Liver (tissue), 8 donors: ENCODE measurements at regions not wholly inside any gene's neighbourhood (a gene's known extent, or its start where the extent isn't known, plus 50 kb on each side); places are given as distances from the start of the nearest gene placed in this dataset.
"Not testable (repeated sequence)": the region's sequence is repeated elsewhere in the genome, so short reads cannot be mapped to it uniquely, and the experiment has no call there.

Experiments used
- DNase-seq: peaks from one replicate; pipeline ENCODE4 v3.0.0-alpha.2; 2017; ENCODE audit warnings: low spot score
- H3K27ac ChIP-seq, 2 donors: one replicate each; pipeline ENCODE4 v1.7.0; 2013; ENCODE audit warnings: inconsistent platforms in 2 of 2, low read length in 2 of 2, control low read depth in 1 of 2, low read depth in 1 of 2, mild to moderate bottlenecking in 1 of 2
- H3K27me3 ChIP-seq, 4 donors: one replicate each; pipeline versions ENCODE4 v1.6.1 to v1.7.0; 2013; ENCODE audit warnings: low read length in 3 of 4, inconsistent platforms in 1 of 4, mild to moderate bottlenecking in 1 of 4, moderate library complexity in 1 of 4; ENCODE audit not compliant: control insufficient read depth in 4 of 4, insufficient read depth in 4 of 4
- H3K36me3 ChIP-seq, 4 donors: one replicate each; pipeline versions ENCODE4 v1.6.1 to v1.7.0; 2013; ENCODE audit warnings: low read length in 3 of 4, mild to moderate bottlenecking in 3 of 4, low read depth in 1 of 4, moderate library complexity in 1 of 4; ENCODE audit not compliant: control insufficient read depth in 4 of 4, insufficient read depth in 3 of 4
- H3K4me1 ChIP-seq, 4 donors: one replicate each; pipeline versions ENCODE4 v1.6.1 to v1.7.0; 2013; ENCODE audit warnings: low read length in 3 of 4, mild to moderate bottlenecking in 3 of 4, moderate library complexity in 1 of 4; ENCODE audit not compliant: control insufficient read depth in 4 of 4, insufficient read depth in 4 of 4
- H3K4me3 ChIP-seq, 3 donors: one replicate each; pipeline versions ENCODE4 v1.6.1 to v1.7.0; 2013; ENCODE audit warnings: low read length in 3 of 3, control low read depth in 1 of 3, low read depth in 1 of 3, mild to moderate bottlenecking in 1 of 3
- H3K9ac ChIP-seq, 2 donors: one replicate each; pipeline ENCODE4 v1.7.0; 2013; ENCODE audit warnings: low read length in 2 of 2, mild to moderate bottlenecking in 2 of 2, moderate library complexity in 2 of 2, control low read depth in 1 of 2, low read depth in 1 of 2
- H3K9me3 ChIP-seq, 4 donors: one replicate each; pipeline versions ENCODE4 v1.6.1 to v1.7.0; 2013; ENCODE audit warnings: low read length in 3 of 4; ENCODE audit not compliant: control insufficient read depth in 4 of 4
- ATF3 ChIP-seq: IDR thresholded peaks from 2 replicates; pipeline ENCODE4 v1.6.1; 2016; ENCODE audit warnings: antibody characterized with exemption
- EGR1 ChIP-seq, 2 donors: IDR thresholded peaks; 2 replicates each; pipeline ENCODE4 v1.6.1; 2016 to 2018; ENCODE audit warnings: antibody characterized with exemption in 2 of 2, low read depth in 2 of 2
- FOXA1 ChIP-seq: IDR thresholded peaks from 2 replicates; pipeline ENCODE4 v1.6.1; 2016; ENCODE audit warnings: antibody characterized with exemption
- FOXA2 ChIP-seq: IDR thresholded peaks from 2 replicates; pipeline ENCODE4 v1.6.1; 2016; ENCODE audit warnings: antibody characterized with exemption
- GABPA ChIP-seq, 2 donors: IDR thresholded peaks in 1 of 2; conservative IDR thresholded peaks in 1 of 2; 2 replicates each; pipeline ENCODE4 v1.6.1; 2016; ENCODE audit warnings: antibody characterized with exemption in 2 of 2, mild to moderate bottlenecking in 1 of 2, moderate library complexity in 1 of 2
- HNF4A ChIP-seq, 2 donors: conservative IDR thresholded peaks; 2 replicates each; pipeline ENCODE4 v1.6.1; 2016; ENCODE audit warnings: antibody characterized with exemption in 2 of 2, mild to moderate bottlenecking in 2 of 2
- HNF4G ChIP-seq: IDR thresholded peaks from 2 replicates; pipeline ENCODE4 v1.6.1; 2016; ENCODE audit warnings: antibody characterized with exemption
- JUND ChIP-seq, 2 donors: IDR thresholded peaks; 2 replicates each; pipeline ENCODE4 v1.6.1; 2016; ENCODE audit warnings: antibody characterized with exemption in 2 of 2
- NR2F2 ChIP-seq: IDR thresholded peaks from 2 replicates; pipeline ENCODE4 v1.6.1; 2016; ENCODE audit warnings: antibody characterized with exemption
- RAD21 ChIP-seq, 2 donors: IDR thresholded peaks; 2 replicates each; pipeline ENCODE4 v1.6.1; 2016; ENCODE audit warnings: antibody characterized with exemption in 2 of 2, mild to moderate bottlenecking in 2 of 2
- RXRA ChIP-seq, 2 donors: IDR thresholded peaks; 2 replicates each; pipeline ENCODE4 v1.6.1; 2017 to 2018; ENCODE audit warnings: antibody characterized with exemption in 2 of 2, mild to moderate bottlenecking in 1 of 2
- SP1 ChIP-seq: IDR thresholded peaks from 2 replicates; pipeline ENCODE4 v1.6.1; 2018; ENCODE audit warnings: antibody characterized with exemption, mild to moderate bottlenecking
- TAF1 ChIP-seq: conservative IDR thresholded peaks from 2 replicates; pipeline ENCODE4 v1.6.1; 2016; ENCODE audit warnings: antibody characterized with exemption, mild to moderate bottlenecking
- YY1 ChIP-seq: IDR thresholded peaks from 2 replicates; pipeline ENCODE4 v1.6.1; 2016; ENCODE audit warnings: antibody characterized with exemption, mild to moderate bottlenecking
- ZBTB33 ChIP-seq: IDR thresholded peaks from 2 replicates; pipeline ENCODE4 v1.6.1; 2016; ENCODE audit warnings: antibody characterized with exemption
- WGBS: extraction: QIAGEN DNeasy Blood & Tissue Kit; methylation state at CpG from one replicate; pipeline ENCODE4 v1.1.7; 2013; 5-methylcytosine and 5-hydroxymethylcytosine counted together
- TF ChIP-seq, protein P1 (sequence below): fragments of 150-350 bp; IDR thresholded peaks from 2 replicates; pipeline ENCODE4 v1.5.1; 2017; ENCODE audit warnings: improper control_type of control experiment, low read depth, low read length; ENCODE audit not compliant: missing input control
- TF ChIP-seq, protein P2 (sequence below): IDR thresholded peaks from 2 replicates; pipeline ENCODE4 v1.6.1; 2016; ENCODE audit warnings: antibody characterized with exemption, mild to moderate bottlenecking
- TF ChIP-seq, protein P3 (sequence below): IDR thresholded peaks from 2 replicates; pipeline ENCODE4 v1.6.1; 2016; ENCODE audit warnings: antibody characterized with exemption
- donor health status: healthy.
- donor health status: healthy.
- donor health status: healthy.
- donor health status: healthy.
- donor health status: healthy.

GRCh38 chr14:30243805-30244204 lies 315.2 kb upstream of the G2E3 start:
- H3K27me3 ChIP-seq, result no peaks in the 10 kb centered on the region
- TF ChIP-seq TAF1, result no peak
- TF ChIP-seq HNF4A (conservative IDR thresholded peaks at IDR 0.05), result no peak
- TF ChIP-seq SP1, result no peak
- no peak for TF ChIP-seq HNF4G
- no peak for TF ChIP-seq JUND (IDR thresholded peaks at IDR 0.05)
- TF ChIP-seq ZBTB33, result no peak
- no peak for TF ChIP-seq ATF3
- TF ChIP-seq, protein P1, sequence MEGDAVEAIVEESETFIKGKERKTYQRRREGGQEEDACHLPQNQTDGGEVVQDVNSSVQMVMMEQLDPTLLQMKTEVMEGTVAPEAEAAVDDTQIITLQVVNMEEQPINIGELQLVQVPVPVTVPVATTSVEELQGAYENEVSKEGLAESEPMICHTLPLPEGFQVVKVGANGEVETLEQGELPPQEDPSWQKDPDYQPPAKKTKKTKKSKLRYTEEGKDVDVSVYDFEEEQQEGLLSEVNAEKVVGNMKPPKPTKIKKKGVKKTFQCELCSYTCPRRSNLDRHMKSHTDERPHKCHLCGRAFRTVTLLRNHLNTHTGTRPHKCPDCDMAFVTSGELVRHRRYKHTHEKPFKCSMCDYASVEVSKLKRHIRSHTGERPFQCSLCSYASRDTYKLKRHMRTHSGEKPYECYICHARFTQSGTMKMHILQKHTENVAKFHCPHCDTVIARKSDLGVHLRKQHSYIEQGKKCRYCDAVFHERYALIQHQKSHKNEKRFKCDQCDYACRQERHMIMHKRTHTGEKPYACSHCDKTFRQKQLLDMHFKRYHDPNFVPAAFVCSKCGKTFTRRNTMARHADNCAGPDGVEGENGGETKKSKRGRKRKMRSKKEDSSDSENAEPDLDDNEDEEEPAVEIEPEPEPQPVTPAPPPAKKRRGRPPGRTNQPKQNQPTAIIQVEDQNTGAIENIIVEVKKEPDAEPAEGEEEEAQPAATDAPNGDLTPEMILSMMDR, result no peak
- TF ChIP-seq FOXA2, result no peak
- no peak for TF ChIP-seq RXRA (IDR thresholded peaks at IDR 0.05)
- no peak for TF ChIP-seq FOXA1
- TF ChIP-seq, protein P2, sequence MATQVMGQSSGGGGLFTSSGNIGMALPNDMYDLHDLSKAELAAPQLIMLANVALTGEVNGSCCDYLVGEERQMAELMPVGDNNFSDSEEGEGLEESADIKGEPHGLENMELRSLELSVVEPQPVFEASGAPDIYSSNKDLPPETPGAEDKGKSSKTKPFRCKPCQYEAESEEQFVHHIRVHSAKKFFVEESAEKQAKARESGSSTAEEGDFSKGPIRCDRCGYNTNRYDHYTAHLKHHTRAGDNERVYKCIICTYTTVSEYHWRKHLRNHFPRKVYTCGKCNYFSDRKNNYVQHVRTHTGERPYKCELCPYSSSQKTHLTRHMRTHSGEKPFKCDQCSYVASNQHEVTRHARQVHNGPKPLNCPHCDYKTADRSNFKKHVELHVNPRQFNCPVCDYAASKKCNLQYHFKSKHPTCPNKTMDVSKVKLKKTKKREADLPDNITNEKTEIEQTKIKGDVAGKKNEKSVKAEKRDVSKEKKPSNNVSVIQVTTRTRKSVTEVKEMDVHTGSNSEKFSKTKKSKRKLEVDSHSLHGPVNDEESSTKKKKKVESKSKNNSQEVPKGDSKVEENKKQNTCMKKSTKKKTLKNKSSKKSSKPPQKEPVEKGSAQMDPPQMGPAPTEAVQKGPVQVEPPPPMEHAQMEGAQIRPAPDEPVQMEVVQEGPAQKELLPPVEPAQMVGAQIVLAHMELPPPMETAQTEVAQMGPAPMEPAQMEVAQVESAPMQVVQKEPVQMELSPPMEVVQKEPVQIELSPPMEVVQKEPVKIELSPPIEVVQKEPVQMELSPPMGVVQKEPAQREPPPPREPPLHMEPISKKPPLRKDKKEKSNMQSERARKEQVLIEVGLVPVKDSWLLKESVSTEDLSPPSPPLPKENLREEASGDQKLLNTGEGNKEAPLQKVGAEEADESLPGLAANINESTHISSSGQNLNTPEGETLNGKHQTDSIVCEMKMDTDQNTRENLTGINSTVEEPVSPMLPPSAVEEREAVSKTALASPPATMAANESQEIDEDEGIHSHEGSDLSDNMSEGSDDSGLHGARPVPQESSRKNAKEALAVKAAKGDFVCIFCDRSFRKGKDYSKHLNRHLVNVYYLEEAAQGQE, result no peak
- no peak for TF ChIP-seq NR2F2
- no peak for TF ChIP-seq EGR1 (IDR thresholded peaks at IDR 0.05; ENCODE audit: low read depth in 2 of 2)
- TF ChIP-seq YY1, result no peak
- TF ChIP-seq, protein P3, sequence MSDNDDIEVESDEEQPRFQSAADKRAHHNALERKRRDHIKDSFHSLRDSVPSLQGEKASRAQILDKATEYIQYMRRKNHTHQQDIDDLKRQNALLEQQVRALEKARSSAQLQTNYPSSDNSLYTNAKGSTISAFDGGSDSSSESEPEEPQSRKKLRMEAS, result no peak
- TF ChIP-seq RAD21 (IDR thresholded peaks at IDR 0.05), result no peak
- no peak for TF ChIP-seq GABPA (IDR thresholded peaks at IDR 0.05 in 1 of 2, conservative IDR thresholded peaks at IDR 0.05 in 1 of 2)
- no peaks in the 10 kb centered on the region for H3K36me3 ChIP-seq
- H3K27ac ChIP-seq, result no peak overlapping the region
- WGBS, result 0% methylated on average over 1 of the region's 1 CpG
- H3K4me1 ChIP-seq, result no peaks in the 10 kb centered on the region
- H3K4me3 ChIP-seq, result no peak overlapping the region
- DNase-seq, result no peak
- H3K9me3 ChIP-seq, result no peaks in the 10 kb centered on the region
- no peak overlapping the region for H3K9ac ChIP-seq

DNA sequence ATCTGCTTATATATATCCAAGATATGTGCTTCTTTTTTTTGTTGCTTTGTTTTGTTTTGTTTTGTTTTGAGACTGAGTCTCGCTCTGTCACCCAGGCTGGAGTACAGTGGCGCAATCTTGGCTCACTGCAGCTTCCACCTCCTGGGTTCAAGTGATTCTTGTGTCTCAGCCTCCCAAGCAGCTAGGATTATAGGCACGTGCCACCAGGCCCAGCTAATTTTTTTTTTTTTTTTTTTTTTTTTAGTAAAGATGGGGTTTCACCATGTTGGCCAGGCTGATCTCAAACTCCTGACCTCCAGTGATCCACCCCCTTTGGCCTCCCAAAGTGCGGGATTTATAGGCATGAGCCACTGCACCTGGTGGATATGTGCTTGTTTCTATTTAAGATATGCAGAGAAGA lies 314.6 kb upstream of the G2E3 start:
- H3K27ac ChIP-seq, H3K4me1 ChIP-seq, H3K36me3 ChIP-seq, H3K9ac ChIP-seq, H3K27me3 ChIP-seq, H3K4me3 ChIP-seq, DNase-seq, H3K9me3 ChIP-seq: not testable (repeated sequence)
- 82% methylated on average over 4 of the region's 4 CpGs for WGBS
